GM21367 (cell line): ENCODE measurements at regions not wholly inside any gene's neighbourhood (a gene's known extent, or its start where the extent isn't known, plus 50 kb on each side); places are given as distances from the start of the nearest gene placed in this dataset.
"Not testable (repeated sequence)": the region's sequence is repeated elsewhere in the genome, so short reads cannot be mapped to it uniquely, and the experiment has no call there.

Experiments
- ATAC-seq: cut with Tn5 transposase; IDR thresholded peaks from one replicate; pipeline ENCODE4 v1.9.1; 2021; ENCODE audit not compliant: unreplicated experiment

DNA sequence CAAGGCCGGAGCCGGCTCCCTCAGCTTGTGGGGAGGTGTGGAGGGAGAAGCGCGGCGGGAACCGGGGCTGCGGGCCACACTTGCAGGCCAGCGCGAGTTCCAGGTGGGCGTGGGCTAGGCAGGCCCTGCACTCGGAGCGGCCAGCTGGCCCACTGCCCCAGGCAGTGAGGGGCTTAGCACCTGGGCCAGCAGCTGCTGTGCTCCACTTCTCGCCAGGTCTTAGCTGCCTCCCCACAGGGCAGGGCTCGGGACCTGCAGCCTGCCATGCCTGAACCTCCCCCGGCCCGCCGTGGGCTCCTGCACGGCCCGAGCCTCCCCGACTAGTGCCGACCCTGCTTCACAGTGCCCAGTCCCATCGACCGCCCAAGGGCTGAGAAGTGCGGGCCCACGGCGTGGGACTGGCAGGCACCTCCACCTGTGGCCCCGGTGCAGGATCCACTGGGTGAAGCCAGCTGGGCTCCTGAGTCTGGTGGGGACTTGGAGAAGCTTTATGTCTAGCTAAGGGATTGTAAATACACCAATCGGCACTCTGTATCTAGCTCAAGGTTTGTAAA lies 131.8 kb downstream of the KDR start:
- not testable (repeated sequence) for ATAC-seq

DNA sequence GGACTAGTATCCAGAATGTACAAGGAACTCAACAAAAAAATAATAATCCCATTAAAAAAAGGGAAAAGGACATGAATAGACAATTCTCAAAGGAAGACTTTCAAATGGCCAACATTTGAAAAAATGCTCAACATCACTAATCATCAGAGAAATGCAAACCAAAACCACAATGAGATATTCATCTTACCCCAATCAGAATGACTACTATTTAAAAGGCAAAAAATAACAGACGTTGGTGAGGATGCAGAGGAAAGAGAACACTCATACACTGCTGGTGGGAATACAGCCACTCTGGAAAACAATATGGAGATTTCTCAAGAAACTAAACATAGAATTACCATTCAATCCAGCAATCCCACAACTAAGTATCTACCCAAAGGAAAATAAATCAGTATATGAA lies 133.1 kb downstream of the KDR start:
- ATAC-seq: no peak

DNA sequence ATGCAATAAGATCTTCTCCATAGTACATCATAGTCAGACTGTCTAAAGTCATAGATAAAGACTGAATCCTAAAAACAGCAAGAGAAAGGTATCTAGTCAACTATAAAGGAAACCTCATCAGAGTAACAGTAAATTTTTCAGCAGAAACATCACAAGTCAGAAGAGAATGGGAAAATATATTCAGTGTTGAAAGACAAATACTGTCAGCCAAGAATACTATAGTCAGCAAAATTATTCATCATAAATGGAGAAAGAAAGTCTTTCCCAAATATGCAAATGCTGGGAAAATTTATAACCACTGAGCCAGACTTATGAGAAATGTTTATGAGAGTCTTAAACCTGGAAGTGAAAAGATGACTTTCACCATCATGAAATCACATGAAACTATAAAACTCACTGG lies 136.7 kb downstream of the KDR start:
- no peak for ATAC-seq

DNA sequence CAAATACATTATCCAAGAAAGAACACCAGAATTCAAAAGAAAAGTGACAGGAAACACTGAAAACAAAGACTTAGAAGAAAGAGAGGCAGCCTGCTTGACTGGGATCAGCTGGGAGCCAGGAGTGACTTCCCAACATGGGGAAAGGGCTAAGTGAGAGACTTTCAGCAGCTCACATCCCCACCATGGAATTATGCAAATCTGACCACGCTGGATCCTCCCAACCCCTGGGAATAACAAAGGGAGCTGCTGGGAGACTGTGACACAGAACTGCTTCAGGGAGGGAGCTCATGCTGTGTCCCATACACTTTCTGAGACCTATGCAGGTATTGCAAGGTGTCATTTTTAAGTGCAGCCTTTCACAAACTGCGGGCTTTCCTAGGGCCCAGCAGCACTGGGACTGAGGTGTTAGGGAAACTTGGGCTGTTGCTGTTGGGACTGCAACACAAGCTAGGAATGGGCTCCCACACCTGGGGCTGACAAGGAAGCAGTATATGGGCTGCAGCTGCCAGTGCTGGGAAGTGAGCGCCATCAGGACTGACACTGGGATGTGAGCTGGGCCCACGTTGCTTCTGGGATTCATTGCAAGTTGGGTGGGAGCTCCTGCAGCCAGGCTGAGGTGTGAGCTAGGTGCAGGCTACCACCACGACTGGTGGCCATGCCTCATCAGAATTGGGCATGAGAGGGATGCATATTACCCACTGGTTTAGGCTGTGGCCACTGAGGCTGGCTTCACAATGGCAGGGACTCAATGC lies 139.1 kb downstream of the KDR start:
- ATAC-seq: no peak

DNA sequence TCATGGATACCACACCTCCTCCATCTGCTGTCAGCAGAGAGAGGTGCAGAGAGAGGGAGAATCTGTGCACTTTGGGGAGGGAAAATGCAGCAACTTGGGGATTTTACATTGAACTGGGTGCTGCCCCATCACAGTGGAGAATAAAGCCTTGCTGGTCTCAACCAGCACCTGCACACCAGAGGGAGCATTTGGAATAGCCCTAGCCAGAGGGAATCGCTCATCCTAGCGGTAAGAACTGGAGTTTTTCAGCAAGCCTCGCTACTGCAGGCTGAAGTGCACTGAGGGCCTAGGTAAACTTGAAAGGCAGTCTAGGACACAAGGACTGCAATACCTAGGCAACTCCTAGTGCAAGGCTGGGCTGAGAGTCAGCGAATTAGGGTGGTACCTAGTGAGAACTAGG lies 148.7 kb downstream of the KDR start:
- no peak for ATAC-seq

DNA sequence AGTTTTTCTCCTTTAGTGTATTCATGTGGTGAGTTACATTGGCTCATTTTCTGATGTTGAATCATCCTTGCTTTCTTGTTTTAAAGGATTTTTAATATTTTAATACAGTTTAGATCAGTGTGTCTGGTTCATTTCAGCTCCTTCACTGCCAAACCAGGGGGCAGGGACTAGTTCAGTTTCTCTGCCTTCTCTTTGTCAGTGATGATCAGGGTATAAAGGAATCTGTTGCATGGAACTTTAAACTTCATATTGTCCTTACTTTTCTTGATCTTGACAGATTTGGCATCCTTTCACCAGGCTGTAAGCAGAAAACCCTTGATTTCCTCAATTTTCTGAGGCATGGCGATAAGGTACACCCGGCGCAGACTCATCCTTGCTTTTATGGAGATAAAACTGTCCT lies 149.4 kb downstream of the KDR start:
- no peak for ATAC-seq

DNA sequence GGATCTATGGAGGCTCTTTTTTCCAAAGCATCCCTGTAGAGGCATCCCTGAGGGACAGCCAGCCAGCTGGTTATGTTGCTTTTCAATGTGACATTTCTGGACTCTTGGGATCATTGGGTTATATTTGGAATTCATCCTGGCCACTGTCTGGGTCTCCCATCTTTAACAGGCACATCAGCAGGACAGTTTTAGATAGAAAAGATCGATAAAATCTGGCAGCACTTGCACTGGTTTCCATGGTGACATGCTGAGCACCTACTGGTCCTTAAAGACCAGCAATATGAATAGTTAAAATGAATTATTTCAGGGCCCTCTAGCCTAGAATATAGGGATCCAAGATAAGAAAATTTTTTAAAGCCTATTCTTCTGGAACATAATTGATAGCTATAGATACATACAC lies 151.6 kb downstream of the KDR start:
- ATAC-seq: no peak

DNA sequence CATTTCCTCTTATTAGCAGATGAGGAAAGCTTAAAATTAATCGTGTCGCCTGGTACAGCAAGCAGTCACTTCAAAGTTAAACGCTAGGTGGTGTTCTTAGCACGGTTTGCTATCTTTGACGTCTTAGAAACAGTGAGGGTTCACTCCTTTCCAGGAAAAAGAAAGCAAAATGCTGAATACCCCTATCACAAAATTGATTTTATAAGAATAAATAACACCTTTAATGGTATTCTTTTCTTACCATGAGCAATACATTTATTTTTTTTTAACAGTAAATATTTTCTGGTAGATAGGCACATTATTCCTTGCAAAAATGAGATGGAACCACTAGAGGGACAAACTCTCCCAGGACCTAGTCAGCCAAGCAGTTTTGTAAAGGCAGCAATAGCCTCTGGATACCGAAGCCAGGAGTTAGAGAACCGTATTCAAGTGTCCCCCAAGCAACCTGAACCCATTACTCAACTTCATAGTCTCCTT lies 153.9 kb downstream of the KDR start:
- peak; percentile 71 for ATAC-seq

DNA sequence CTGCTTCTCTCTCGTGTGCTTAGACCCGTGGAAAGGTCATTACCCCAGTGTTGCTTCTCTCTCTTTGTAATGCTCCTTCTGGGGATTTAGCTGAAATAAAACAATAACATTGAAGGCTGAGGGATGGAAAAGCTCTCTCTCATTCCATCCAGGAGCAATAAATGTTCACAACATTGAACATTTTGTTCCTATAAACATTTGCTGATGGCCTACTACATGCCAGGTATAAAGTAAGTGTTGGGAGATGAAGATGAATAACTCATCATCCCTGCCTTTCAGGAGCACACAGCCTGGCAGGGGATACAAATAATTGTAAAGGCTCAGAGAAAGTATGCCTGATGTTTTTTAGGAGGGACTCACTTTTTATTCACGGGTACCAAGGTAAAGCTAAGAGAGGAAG lies 158.1 kb downstream of the KDR start:
- ATAC-seq: no peak

DNA sequence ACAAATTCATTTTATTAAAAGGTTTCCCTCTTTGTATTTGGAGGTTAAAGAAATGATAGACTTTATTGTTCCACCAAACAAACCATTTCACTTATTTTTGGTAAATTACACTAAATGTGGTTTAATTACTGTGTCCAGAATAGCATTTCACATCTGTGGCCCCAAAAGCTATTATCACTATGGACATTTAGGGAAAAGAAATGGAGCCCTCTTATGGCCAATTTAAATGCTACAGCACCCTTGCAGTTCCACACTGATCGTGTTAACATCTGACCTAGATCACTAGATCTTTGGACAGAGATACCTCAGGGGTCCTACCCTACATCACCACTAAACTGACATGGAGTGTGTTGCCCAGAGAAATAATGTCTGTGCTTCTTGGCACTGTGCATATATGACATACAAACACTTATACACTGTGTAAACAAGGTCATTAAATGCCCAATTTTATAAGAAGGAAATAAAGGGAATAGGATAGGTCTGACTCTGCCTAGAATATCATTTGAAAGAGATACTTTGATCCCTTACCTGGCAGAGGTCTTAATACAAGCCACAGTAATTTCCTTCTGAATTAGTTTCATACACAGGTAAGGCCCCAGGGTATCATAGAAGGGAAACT lies 163.9 kb downstream of the KDR start:
- ATAC-seq: peak; percentile 56

DNA sequence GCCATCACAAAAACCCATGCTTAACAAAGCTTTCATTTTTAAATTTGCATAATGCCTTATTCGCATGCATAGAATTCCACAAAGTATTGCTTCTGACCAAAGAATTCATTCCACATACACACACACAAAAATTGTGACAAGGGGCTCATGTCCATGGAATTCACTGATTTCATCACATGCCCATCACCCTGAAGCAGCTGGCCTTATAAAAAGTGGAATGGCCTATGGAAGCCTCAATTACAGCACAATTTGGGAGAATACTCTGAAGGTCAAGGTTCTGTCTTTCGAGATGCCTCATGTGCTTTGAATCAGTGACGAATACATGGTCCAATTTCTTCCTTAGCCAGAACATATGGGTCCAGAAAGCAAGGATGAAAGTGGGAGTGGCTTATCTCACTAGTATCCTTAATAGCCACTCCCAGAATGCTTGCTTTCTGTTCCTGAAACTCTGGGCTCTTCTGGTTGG lies 165.7 kb downstream of the KDR start:
- ATAC-seq: no peak

DNA sequence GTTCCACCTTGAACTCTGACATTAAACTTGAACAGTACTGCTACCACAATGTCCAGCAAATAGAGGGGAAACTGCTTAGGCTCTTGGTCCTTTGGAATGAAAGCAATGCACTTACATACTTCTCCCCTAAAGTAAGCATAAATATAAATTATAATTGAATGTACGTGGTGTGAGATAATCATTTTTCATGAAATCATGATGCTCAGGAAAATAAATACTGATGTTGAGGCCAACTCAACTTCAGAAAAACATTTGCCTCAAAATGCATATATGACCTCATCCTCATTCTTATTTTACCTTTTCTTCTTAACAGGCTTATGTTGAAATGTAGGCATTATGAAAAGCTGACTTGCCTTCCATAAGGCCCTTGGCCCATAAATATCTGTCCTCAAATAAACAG lies 166.3 kb downstream of the KDR start:
- ATAC-seq: no peak

DNA sequence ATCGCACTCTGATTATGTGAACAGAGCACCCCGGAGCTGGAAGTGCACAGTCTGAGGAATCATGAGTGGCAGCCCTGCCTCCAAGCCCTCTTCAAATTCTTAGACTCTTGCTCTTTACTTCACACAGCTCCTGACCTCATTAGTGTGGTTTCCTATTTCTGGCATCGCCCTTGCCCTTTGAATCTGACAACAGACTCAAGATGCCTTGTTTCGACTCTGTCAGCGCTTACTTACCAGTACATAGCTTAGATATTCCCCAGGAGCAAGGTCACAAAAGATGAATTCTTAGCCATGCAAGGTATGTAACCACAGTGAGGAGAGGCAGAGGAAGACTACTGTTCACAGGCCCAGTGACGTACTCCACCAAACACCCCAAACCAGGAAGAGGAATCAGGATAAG lies 167.2 kb downstream of the KDR start:
- no peak for ATAC-seq

DNA sequence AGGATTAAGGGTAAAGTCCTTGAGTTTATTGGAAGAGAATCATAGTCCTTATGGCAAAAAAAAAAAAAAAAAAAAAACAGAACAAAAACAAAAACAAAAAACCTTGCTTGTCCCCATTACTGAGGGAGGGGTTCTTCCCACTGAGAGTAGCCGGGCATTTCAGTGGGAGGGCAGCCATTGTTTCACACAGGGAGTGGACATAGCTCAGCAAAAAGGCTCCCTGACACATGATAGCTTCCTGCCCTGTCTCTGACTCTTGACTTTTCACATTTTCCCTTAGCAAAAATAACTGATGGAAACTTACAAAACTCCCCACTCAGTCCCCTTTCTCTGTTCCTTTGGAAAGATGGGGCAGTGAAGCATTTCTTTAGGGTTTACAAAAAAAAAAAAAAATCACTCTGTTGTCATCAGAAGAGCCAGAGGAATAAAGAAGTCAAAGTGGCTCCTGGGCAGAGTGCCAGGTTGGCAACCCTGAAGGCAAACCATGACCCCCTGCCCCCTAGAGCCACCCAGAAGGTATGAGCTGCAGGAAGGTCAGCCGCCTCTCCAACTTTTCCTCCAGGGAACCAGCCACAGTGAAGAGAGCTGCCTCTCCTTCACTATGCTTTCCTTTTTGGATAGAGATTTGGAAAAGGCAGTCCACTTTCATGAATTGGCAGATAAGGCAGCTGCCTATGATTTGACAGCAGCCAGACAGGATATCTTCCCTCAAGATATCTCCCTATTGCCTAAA lies 170.6 kb downstream of the KDR start:
- ATAC-seq: no peak

DNA sequence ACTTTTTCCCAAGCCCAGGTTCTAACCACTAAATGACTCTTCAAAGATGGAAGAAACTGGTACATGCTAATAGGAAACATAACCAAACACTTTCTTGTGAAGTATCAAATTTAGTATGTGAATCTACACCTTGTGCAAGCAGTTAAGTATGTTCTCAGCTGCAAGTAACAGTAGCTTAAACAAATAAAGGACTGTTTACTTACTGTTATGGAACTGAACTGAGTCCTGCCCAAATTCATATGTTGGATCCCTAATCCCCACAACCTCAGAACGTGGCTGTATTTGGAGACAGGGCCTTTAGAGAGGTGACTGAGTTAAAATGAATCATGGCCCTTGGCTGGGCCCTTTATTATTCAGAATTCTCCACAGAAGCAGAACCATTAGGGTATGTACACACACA lies 178.7 kb downstream of the KDR start:
- ATAC-seq: no peak

DNA sequence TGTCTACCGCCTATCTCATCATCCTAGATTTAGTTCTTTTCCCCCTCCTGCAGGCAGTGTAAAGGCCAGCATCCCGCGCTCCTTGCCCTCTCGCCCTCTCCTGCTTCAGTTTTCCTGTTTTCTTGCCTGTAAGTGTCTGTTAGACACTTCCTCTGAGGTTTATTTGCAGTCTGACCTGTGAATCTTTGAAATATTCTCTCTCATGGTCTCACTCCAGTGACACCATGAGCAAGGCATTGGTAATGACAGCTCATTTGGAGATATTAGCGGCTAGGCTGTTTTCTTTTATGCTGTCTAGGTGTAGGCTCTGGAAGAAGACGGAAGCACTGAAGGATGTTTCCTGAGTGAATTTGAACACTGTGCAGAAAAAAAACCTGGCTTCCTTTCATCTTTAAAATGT lies 179.6 kb downstream of the KDR start:
- peak; percentile 47 for ATAC-seq

DNA sequence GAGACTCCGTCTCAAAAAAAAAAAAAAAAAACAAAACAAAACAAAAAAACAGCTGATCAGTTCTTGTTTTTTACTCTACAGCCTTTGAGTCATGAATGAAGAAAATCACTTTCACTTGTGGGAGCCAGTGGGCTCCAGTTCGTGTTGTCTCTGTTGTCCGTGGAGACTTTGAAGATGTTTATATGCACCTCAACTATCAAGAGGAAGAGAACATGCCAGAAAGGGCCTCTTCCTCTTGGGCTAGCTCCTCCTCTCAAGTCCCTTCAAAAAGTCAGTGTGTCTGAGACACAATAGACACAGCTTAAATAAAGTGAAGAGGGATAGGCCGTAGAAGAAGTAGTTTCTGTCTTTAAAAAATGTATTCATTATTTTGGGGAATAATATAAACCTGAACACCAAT lies 182.7 kb downstream of the KDR start:
- ATAC-seq: peak; percentile 54

DNA sequence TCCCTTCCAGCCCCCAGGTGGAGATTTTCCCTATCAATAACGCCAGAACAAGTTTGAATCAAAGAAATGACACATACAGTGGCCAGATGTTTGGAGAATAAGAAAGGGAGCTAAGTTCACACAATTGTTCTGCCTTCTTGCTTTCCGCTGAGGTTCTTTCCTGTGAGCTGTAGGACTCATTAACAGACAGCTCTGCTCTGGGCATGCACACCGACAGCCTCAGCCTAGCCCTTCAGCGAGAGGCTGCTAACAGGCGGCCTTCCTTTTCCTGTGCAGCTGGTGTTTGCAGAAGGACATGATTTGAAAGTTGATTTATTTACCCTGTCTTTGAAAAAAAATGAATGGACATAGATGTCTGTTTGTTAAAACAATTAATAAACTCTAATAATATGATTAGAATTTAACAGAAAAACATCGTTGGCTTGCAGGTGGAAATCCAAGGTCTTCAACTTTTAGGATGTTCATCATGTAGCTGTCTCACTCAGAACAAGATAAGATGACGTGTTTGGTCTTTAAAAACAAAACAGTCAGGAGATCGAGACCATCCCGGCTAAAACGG lies 183.3 kb downstream of the KDR start:
- peak; percentile 74 for ATAC-seq

DNA sequence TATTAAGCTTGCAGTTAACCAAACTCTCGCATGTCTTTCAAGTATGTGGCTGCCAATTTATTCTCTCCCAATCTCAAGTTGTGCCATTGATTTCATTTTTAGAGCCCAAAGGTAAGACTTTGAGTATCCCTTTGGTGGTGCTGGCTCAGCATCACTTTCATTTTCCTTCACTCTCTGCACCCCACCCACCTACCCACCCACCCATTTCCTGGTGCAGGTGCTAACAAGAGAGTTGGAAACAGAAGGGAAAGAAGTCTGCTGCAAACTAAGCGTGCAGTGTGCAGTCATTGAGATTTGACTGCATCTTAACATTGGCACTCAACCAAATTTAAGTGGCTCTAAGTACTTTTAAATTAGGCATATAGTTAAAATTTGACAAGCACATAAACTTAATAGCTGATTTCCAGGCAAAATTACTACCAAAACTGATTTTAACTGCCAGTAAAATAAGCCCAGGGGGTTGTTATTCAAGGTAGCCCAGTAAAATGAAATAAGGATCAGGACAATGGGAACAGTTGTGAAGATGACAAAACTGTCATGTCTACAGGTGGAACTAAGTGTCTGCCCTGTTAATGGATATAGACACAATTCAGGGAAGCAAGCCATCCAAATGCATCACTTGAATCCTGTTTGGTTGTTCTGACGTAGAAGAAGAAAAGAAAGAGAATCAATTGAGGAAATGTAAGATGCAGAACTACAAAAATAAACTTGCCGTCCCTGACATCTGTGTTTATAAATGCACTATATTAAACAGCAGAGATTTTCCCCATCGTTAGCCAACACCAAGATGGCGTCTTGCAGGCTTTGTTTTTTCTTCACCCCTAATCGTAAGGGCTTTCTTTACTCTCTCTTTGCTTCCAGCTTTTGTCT lies 184.2 kb downstream of the KDR start:
- ATAC-seq: no peak

DNA sequence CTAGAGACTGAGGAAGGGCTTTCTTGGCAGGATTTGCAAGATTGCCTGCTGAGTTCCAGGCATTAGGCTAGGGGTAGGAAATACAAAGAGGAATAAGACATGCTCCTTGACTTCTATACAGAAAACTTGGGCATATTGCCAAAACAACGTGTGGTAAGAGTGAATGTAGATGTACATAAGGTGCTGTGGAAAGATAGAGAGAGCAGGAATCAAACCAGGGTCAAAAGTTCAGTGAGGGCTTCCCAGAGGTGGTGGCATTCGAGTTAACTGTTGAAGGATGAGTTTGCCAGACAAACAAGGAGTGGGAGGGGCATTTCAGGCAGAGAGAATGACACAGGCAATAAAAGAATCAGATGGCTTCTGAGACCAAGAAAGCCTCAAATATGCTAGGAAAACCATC lies 187.9 kb downstream of the KDR start:
- no peak for ATAC-seq
